Smooth muscle cell (in vitro differentiated cells): ENCODE measurements at regions not wholly inside any gene's neighbourhood (a gene's known extent, or its start where the extent isn't known, plus 50 kb on each side); places are given as distances from the start of the nearest gene placed in this dataset.

Source experiments
- DNase-seq: peaks from one replicate; lab custom pipeline; 2025; ENCODE audit not compliant: unreplicated experiment; lab: John Stamatoyannopoulos, UW
- H2AFZ ChIP-seq: fragments of 200-600 bp; sonication (generic); 2 replicates; pipeline ENCODE4 v1.6.0; 2016; ENCODE audit warnings: antibody characterized with exemption, low read depth, mild to moderate bottlenecking
- H3F3A ChIP-seq: fragments of 200-600 bp; sonication (generic); 2 replicates; pipeline ENCODE4 v1.6.0; 2017; ENCODE audit warnings: antibody characterized with exemption, low read depth
- H3K27ac ChIP-seq: fragments of 200-600 bp; sonication (generic); 2 replicates; pipeline ENCODE4 v1.5.1; 2016; ENCODE audit warnings: low read depth, mild to moderate bottlenecking
- H3K27me3 ChIP-seq: fragments of 200-600 bp; sonication (generic); 2 replicates; pipeline ENCODE4 v1.6.1; 2016; ENCODE audit warnings: low read depth, mild to moderate bottlenecking
- H3K36me3 ChIP-seq: fragments of 200-600 bp; sonication (generic); 2 replicates; pipeline ENCODE4 v1.5.1; 2016; ENCODE audit warnings: low read depth
- H3K4me1 ChIP-seq: fragments of 200-600 bp; sonication (generic); 2 replicates; pipeline ENCODE4 v1.5.1; 2016; ENCODE audit warnings: low read depth
- H3K4me2 ChIP-seq: fragments of 200-600 bp; sonication (generic); 2 replicates; pipeline ENCODE4 v1.6.0; 2016; ENCODE audit warnings: mild to moderate bottlenecking
- H3K4me3 ChIP-seq: fragments of 200-600 bp; sonication (generic); 2 replicates; pipeline ENCODE4 v1.5.1; 2016; ENCODE audit warnings: mild to moderate bottlenecking
- H3K79me2 ChIP-seq: fragments of 200-600 bp; sonication (generic); 2 replicates; pipeline ENCODE4 v1.6.0; 2016; ENCODE audit warnings: low read depth, mild to moderate bottlenecking
- H3K9ac ChIP-seq: fragments of 200-600 bp; sonication (generic); 2 replicates; pipeline ENCODE4 v1.6.0; 2016; ENCODE audit warnings: low read depth
- H3K9me3 ChIP-seq: fragments of 200-600 bp; sonication (generic); replicated peaks from 2 replicates; pipeline ENCODE4 v1.5.1; 2016; ENCODE audit warnings: low read depth
- H4K20me1 ChIP-seq: fragments of 200-600 bp; sonication (generic); 2 replicates; pipeline ENCODE4 v1.6.0; 2016; ENCODE audit warnings: low read depth
- WGBS: methylation state at CpG from one replicate; pipeline ENCODE4 v1.1.7; 2016; ENCODE audit warnings: low lambda C conversion rate; 5-methylcytosine and 5-hydroxymethylcytosine counted together
- TF ChIP-seq, protein P1 (sequence below): fragments of 200-600 bp; sonication (generic); IDR thresholded peaks from 2 replicates; pipeline ENCODE4 v1.5.1; 2017; ENCODE audit warnings: borderline replicate concordance, mild to moderate bottlenecking, antibody characterized with exemption; ENCODE audit not compliant: insufficient read depth, poor library complexity, severe bottlenecking

DNA sequence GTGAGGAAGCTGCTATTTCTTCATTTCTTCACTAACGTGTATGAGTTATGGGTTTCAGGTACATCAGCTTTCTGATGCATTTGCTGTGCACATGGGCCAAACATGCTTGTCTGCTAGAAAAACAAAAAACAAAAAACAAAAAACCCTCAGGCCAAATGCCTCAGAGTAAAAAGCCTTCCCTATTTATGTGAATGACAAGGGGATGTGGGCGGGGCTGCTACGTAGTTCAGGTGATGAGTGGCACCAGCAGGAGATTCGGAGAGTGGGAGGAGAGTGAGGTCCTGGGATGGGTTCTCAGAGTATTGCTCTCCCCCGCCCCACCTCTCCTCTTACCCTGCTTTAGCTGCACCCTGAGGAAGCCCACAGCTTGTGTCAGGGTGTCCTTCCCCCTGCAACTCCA is 596.8 kb upstream of the JAG1 start:
- H3K27ac ChIP-seq, result no peak overlapping the region
- 69% methylated on average over 5 of the region's 5 CpGs for WGBS
- H3K36me3 ChIP-seq, result no peaks in the 10 kb centered on the region
- peaks cover 7% of the 10 kb centered on the region for H3F3A ChIP-seq
- no peak overlapping the region for H3K9ac ChIP-seq
- DNase-seq, result no peak
- H3K27me3 ChIP-seq, result no peaks in the 10 kb centered on the region
- TF ChIP-seq, protein P1, sequence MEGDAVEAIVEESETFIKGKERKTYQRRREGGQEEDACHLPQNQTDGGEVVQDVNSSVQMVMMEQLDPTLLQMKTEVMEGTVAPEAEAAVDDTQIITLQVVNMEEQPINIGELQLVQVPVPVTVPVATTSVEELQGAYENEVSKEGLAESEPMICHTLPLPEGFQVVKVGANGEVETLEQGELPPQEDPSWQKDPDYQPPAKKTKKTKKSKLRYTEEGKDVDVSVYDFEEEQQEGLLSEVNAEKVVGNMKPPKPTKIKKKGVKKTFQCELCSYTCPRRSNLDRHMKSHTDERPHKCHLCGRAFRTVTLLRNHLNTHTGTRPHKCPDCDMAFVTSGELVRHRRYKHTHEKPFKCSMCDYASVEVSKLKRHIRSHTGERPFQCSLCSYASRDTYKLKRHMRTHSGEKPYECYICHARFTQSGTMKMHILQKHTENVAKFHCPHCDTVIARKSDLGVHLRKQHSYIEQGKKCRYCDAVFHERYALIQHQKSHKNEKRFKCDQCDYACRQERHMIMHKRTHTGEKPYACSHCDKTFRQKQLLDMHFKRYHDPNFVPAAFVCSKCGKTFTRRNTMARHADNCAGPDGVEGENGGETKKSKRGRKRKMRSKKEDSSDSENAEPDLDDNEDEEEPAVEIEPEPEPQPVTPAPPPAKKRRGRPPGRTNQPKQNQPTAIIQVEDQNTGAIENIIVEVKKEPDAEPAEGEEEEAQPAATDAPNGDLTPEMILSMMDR, result no peak
- no peak overlapping the region for H2AFZ ChIP-seq
- H3K9me3 ChIP-seq, result no peaks in the 10 kb centered on the region
- H4K20me1 ChIP-seq, result no peaks in the 10 kb centered on the region
- H3K4me1 ChIP-seq, result peaks cover 53% of the 10 kb centered on the region
- no peak overlapping the region for H3K4me3 ChIP-seq
- H3K79me2 ChIP-seq, result no peaks in the 10 kb centered on the region
- H3K4me2 ChIP-seq, result no peak overlapping the region

DNA sequence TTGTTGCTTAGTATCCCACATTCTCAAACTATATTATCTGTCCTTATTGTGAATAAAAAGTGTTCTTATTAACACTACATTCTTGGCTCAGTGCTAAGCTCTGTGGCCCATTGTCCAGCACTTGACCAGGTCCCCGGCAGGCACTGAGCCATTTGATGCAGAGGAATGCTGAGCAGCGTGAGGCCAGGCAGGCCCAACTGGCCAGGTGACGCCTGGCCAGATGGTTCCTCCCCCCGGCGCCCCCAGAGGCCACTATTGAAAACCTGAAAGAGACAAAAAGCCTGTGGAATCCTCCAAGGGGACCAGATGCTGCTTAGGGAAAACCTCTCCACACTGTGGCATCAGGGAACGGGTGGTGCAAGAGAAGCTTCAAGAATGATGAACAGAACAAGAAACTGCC is 597.5 kb upstream of the JAG1 start:
- Histone ChIP-seq H3K36me3 (no peaks in the 10 kb centered on the region), H3K9ac (no peak overlapping the region), H3K27me3 (no peaks in the 10 kb centered on the region), H4K20me1 (no peaks in the 10 kb centered on the region), H3K27ac (no peak overlapping the region), H3K4me3 (no peak overlapping the region), H3F3A (peaks cover 7% of the 10 kb centered on the region), H3K4me2 (no peak overlapping the region), H3K4me1 (peaks cover 53% of the 10 kb centered on the region), H2AFZ (no peak overlapping the region), H3K79me2 (no peaks in the 10 kb centered on the region), H3K9me3 (no peaks in the 10 kb centered on the region)
- no peak for DNase-seq
- TF ChIP-seq, protein P1, result peak; percentile 7
- 54% methylated on average over 6 of the region's 6 CpGs for WGBS

DNA sequence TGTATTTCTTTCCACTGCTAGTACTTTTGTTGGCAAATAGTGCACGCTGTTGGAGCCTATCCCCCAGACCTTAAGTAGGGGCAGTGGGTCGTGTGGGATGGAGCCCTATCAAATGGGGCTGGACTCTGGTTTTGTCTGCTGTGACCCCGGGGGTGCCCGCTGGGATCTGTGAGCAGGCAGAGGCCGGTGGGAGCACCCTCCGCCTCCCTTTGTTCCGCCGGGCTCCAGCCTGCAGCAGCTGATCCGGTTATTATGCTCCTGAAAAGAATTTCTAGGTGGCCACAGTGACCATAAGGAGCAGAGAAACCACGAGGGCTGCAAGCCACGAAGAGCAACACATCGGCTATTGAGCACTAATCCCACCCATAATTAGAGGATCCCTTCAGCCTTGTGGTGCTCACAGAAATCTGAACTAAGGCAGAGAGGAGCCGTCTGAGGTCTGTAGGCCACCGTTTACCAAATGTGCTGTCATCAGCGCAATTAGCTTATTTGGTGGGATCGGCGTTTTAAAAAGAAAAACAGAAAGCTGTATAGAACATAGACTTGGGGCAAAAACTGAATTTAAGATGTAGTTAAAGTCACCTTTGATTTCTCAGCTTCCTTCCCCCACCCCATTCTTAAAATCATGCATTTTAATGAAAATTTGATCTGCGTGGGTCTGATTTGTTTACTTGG is 598.3 kb upstream of the JAG1 start:
- Histone ChIP-seq H3K4me3 (no peak overlapping the region), H3K9ac (no peak overlapping the region), H3K4me1 (peaks cover 47% of the 10 kb centered on the region), H3K27ac (no peak overlapping the region), H3K4me2 (no peak overlapping the region), H3K9me3 (no peaks in the 10 kb centered on the region), H3F3A (peaks cover 7% of the 10 kb centered on the region), H3K27me3 (no peaks in the 10 kb centered on the region), H3K36me3 (no peaks in the 10 kb centered on the region), H3K79me2 (no peaks in the 10 kb centered on the region), H4K20me1 (no peaks in the 10 kb centered on the region), H2AFZ (no peak overlapping the region)
- no peak for DNase-seq
- 68% methylated on average over 18 of the region's 18 CpGs for WGBS
- TF ChIP-seq, protein P1, result no peak

DNA sequence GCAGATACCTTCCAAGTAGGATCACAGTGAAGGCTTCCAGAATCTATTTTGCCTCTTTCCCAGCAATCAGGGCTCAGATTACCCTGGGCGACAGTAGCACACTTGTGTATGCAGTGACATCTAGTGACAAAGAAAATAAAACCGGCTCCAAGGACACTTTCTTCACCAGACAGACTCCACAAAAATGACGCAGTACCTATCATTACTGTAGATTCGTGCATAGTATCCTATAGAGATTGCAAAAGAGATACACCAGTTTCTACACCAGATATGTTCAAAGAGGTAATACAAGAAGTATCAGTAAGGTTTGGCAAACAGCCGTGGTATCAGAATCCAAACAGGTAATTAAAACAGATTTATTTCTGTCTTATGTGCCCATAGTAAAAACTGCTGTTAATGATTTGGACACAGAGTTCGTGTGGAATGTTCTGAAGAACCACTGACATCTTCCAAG is 600.4 kb upstream of the JAG1 start:
- Histone ChIP-seq H3K4me1 (peaks cover 35% of the 10 kb centered on the region), H3K36me3 (no peaks in the 10 kb centered on the region), H4K20me1 (no peaks in the 10 kb centered on the region), H3K27ac (no peak overlapping the region), H3F3A (no peaks in the 10 kb centered on the region), H2AFZ (no peak overlapping the region), H3K9ac (no peak overlapping the region), H3K9me3 (no peaks in the 10 kb centered on the region), H3K4me3 (no peak overlapping the region), H3K27me3 (no peaks in the 10 kb centered on the region), H3K79me2 (no peaks in the 10 kb centered on the region), H3K4me2 (no peak overlapping the region)
- WGBS, result 19% methylated on average over 6 of the region's 6 CpGs
- TF ChIP-seq, protein P1, result peak; percentile 66
- no peak for DNase-seq
